Fibroblast of pulmonary artery (primary cell): ENCODE measurements at regions not wholly inside any gene's neighbourhood (a gene's known extent, or its start where the extent isn't known, plus 50 kb on each side); places are given as distances from the start of the nearest gene placed in this dataset.

Experiments
- DNase-seq: peaks from one replicate; pipeline ENCODE4 v3.0.0-alpha.2; 2010; ENCODE audit warnings: low read depth
- H3K4me3 ChIP-seq: replicated peaks from 2 replicates; pipeline ENCODE4 v1.5.1; 2011; ENCODE audit warnings: low read depth, mild to moderate bottlenecking, control low read depth, low read length, moderate library complexity
- TF ChIP-seq, protein P1 (sequence below): IDR thresholded peaks from 2 replicates; pipeline ENCODE4 v1.5.1; 2011; ENCODE audit warnings: mild to moderate bottlenecking, control low read depth, low read length, inconsistent platforms; ENCODE audit errors: missing control alignments

DNA sequence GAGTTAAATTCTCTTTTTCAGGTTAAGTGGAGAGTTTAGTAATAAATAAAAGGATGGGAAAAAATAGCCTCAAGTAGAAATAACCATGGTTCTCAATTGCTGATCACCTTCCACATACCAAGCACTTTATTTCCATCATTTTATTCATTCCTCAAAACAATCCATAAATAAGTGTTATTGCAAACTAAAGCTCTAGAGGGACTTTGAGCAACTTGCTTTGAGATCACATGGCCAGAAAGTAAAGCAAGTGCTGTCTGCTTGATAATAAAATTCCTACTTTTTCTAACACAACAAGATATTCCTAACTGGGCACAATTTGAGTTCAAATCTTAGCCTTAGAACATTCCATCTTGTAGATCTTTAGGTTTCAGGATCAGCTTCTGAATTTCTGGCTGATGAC lies 97.1 kb upstream of the C1orf87 start:
- no peak for DNase-seq
- H3K4me3 ChIP-seq = no peak overlapping the region
- TF ChIP-seq, protein P1, sequence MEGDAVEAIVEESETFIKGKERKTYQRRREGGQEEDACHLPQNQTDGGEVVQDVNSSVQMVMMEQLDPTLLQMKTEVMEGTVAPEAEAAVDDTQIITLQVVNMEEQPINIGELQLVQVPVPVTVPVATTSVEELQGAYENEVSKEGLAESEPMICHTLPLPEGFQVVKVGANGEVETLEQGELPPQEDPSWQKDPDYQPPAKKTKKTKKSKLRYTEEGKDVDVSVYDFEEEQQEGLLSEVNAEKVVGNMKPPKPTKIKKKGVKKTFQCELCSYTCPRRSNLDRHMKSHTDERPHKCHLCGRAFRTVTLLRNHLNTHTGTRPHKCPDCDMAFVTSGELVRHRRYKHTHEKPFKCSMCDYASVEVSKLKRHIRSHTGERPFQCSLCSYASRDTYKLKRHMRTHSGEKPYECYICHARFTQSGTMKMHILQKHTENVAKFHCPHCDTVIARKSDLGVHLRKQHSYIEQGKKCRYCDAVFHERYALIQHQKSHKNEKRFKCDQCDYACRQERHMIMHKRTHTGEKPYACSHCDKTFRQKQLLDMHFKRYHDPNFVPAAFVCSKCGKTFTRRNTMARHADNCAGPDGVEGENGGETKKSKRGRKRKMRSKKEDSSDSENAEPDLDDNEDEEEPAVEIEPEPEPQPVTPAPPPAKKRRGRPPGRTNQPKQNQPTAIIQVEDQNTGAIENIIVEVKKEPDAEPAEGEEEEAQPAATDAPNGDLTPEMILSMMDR = no peak

DNA sequence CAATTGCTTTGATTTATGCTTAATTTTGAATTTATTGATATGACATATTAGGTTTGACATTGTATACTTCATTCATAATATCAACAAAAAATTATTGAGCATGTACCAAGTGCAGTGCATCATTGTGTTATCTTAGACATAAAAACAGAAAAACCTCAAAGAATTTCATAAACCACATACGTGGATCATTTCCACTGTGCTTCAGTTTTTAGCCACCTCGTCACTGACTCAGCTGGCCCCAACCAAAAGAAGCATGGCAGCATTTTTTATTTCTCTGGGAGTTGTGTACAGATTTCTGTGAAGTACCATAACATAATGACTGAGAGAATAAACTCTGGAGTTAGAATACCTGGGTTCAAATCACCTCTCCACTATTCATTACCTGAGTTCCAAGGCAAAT lies 95.6 kb upstream of the C1orf87 start:
- TF ChIP-seq, protein P1 = no peak
- no peak overlapping the region for H3K4me3 ChIP-seq
- peak; percentile 28 for DNase-seq

DNA sequence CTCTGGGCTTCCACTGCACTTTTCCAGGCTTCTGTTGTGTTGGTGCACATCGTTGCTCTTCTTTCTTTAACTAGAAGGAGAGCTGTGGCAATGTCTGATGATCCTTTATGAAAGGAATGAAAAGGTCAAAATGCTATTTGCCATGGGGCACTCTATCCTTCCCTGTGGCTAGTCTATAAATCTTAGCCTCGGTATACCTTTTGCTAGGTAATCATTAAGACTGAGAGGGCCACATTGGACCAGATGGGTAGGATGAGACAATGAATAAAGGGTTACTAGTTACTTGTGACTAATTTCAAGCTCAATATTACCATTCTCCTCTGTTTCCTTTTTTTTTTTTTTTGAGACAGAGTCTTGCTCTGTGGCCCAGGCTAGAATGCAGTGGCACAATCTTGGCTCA lies 89.4 kb upstream of the C1orf87 start:
- no peak overlapping the region for H3K4me3 ChIP-seq
- TF ChIP-seq, protein P1 = no peak
- DNase-seq = no peak

DNA sequence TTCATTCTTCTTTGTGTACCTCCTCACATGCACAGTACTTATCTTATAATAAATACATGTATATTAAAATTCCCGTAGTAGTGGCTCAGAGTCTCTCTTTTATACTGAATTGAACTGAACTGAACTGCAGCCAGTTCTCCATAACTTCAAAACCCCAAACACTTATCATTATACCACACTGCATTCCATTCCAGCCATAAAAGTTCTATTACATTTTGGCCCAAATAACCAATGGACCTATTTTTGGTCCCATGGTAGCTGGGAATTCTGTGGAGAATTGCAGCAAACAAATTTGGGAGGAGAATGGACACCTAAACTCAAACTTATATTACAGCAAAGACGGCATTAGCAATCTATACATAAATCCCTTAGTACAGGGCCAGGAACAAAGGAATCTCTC lies 86.6 kb upstream of the C1orf87 start:
- TF ChIP-seq, protein P1 = no peak
- no peak overlapping the region for H3K4me3 ChIP-seq
- DNase-seq = no peak

DNA sequence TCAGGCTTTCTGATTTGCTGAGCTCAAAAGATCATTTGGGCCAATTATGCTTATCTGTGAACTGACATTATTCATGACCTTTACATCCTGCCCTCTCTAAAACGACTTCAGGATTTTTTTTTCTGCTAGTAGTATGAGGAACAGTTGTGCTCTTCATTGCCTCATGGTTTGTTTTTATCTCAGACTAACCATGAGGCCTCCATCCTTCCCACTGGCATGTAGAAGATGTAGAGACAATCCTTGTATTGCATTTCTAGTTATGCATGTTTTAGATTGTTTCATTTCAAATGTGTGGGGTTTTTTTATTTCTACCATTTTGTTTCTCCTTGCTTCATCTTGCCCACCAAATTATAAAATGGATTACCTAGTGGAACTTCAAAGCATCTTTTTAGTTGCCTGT lies 82.8 kb upstream of the C1orf87 start:
- no peak for DNase-seq
- TF ChIP-seq, protein P1 = no peak
- no peak overlapping the region for H3K4me3 ChIP-seq

DNA sequence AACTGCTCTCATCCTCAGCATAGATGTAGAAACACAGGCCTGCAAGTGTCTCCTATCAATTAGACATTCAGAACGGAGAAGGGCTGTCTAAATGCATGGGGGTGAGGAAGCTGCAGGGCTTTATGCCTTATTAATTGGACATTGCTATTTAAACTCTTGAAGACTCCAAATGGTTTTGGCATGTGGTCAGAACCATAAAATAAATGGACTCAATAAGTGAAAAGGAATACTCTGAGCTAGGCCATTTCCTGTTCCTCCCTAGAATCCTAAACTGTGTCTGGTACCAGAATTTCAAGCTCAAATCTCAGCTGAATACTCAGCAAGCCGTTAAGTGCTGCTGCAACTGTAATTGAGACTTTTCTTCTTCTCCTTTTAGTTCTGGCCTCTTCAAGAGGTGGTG lies 80.4 kb upstream of the C1orf87 start:
- TF ChIP-seq, protein P1 = no peak
- DNase-seq = no peak
- H3K4me3 ChIP-seq = no peak overlapping the region

DNA sequence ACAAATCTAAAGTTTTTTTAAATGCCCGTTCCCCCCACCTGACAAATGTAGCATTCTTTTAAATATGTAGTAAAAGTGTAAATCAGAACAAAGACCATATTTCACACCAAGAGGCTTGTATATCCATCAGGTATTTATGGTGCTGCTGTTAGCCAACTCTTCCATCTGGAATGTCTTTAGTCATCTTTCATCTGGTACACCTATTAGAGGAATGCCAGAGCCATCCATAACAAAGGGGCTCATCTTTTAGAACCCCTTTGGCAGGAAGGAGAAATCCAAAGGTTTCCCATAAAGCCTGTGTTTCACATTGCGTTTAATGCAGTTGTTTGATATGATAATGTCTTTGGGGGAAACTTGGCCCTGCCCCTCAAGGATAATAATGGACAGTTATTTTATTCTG lies 79.3 kb upstream of the C1orf87 start:
- no peak for DNase-seq
- no peak overlapping the region for H3K4me3 ChIP-seq
- TF ChIP-seq, protein P1 = no peak
